ENCODE measurements at regions not wholly inside any gene's neighbourhood (a gene's known extent, or its start where the extent isn't known, plus 50 kb on each side); places are given as distances from the start of the nearest gene placed in this dataset.

DNA sequence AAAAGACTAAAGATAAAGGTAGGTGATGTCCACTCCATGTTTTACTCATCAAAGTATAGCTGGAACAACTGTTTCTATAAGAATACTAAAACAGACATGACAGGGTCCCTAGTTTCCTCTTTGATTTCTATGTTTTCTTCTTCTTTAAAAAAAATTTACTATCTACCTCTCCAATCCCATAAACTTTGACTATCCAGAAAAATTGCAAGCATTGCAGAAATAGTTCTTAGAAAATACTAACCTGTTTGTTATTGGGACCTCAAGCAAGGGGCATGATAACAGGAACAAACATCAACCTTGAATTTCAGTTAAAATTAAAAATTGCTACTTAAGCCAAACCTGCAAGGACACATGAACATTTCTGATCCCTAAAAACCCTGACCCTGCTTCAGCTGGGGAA, 1226.5 kb downstream of the C4orf33 start:
- Histone ChIP-seq H3K4me1 (no peaks in the 10 kb centered on the region), H4K20me1 (no peaks in the 10 kb centered on the region), H3K27me3 (no peaks in the 10 kb centered on the region)

DNA sequence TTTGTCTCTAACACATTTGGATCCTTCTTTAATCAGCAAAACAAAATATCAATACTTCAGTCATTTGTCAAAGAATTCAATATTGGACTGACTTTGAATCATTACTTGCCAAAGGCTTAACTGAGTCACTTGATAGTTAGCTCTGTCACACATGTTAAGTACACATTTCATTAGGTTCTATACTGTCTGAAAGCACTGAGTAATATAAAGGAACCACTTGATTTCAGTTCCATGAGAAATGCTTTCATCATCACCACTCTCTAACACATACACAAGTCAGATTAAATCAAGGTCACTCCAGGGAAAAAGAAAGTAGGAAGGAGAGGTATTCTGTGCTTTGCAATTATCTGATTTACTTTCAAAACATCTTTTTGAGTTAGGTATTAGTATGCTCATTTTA, 1233.1 kb downstream of the C4orf33 start:
- Histone ChIP-seq H3K9me3 (replicated peaks in 1 of 11) (no peaks in the 10 kb centered on the region), H3K27me3 (no peaks in the 10 kb centered on the region), H3K9ac (no peak overlapping the region), H3K4me3 (no peak overlapping the region), H4K20me1 (no peaks in the 10 kb centered on the region), H3K27ac (no peak overlapping the region), H3K4me1 (no peaks in the 10 kb centered on the region), H3K4me2 (no peak overlapping the region), H3K36me3 (no peaks in the 10 kb centered on the region)
- TF ChIP-seq Cebpa-rat (IDR thresholded peaks at IDR 0.05): no peak

More for the DNA sequence above, 1226.5 kb downstream of the C4orf33 start:
- no peaks in the 10 kb centered on the region for H3K36me3 ChIP-seq
- no peak overlapping the region for H3K4me2 ChIP-seq
- no peak overlapping the region for H3K4me3 ChIP-seq
- no peaks in the 10 kb centered on the region for H3K9me3 ChIP-seq (replicated peaks in 1 of 11)
- no peak overlapping the region for H3K9ac ChIP-seq
- H3K27ac ChIP-seq: no peak overlapping the region
- no peak for TF ChIP-seq Cebpa-rat (IDR thresholded peaks at IDR 0.05)

DNA sequence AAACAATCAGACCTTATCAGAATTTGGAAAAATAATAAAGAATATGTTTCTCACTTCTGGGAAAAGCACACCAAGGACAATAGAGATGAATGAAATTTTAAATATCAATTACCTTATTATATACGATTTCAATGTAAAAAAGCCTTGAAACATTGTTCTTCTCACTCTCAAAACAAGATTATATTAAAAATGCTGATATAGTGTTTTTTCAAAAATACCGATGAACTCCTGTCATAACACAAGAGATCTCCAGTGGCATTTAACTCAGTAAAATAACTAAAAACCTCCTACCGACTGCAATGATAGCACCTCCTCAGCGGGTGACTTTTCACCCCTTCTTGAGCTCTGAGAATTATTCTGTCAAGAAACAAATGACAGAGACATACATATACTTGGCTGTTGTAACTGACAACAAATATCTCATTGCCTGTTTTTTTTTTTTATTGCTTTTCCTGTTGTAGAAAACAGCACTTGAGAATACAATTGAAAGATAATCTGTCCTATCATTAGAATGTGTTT, 1237.3 kb downstream of the C4orf33 start:
- Histone ChIP-seq H3K27ac (no peak overlapping the region), H3K27me3 (no peaks in the 10 kb centered on the region), H4K20me1 (no peaks in the 10 kb centered on the region), H3K4me2 (no peak overlapping the region), H3K4me1 (no peaks in the 10 kb centered on the region), H3K9ac (no peak overlapping the region), H3K4me3 (no peak overlapping the region), H3K9me3 (replicated peaks in 1 of 11) (no peaks in the 10 kb centered on the region), H3K36me3 (no peaks in the 10 kb centered on the region)
- TF ChIP-seq Cebpa-rat (IDR thresholded peaks at IDR 0.05): no peak

DNA sequence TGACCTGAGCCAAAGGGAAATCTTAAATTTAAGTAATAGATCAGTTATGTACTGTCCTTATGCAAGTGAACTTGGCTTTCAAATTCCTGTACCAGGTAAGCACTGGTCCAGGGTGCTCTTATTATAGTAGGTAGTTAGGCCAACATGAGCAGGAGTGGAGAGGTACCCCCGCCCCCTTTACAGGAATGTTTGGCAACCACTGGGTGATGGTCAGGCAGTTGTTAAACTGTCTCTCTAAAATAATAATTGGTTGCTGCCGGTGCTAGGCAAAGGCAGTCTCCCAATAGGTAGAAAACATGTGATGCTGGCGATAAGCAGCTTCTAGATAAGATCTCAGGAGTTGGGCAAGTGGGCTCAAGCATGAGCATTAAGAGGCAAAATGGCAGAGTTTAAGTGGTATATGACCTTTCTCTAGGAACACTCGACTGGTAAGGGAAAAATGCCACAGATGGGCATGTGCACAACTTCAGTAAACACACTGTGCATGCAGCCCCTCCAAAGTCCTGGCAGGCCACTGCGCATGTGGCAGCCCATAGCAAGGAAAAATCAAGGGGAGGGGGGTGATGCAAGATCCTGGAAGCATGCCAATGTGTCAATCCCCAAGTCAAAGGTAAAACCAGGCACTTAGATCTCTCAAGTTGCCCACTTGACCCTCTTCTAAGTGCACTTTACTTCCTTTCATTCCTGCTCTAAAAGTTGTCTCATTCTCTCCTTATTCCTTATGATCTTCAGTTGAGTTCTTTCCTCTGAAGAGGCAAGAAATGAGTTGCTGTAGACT, 1239.7 kb downstream of the C4orf33 start:
- Histone ChIP-seq H3K27ac (no peak overlapping the region), H4K20me1 (no peaks in the 10 kb centered on the region), H3K9ac (no peak overlapping the region), H3K4me3 (no peak overlapping the region), H3K36me3 (no peaks in the 10 kb centered on the region), H3K4me2 (no peak overlapping the region), H3K9me3 (replicated peaks in 1 of 11) (no peaks in the 10 kb centered on the region), H3K4me1 (no peaks in the 10 kb centered on the region), H3K27me3 (no peaks in the 10 kb centered on the region)
- no peak for TF ChIP-seq Cebpa-rat (IDR thresholded peaks at IDR 0.05)

DNA sequence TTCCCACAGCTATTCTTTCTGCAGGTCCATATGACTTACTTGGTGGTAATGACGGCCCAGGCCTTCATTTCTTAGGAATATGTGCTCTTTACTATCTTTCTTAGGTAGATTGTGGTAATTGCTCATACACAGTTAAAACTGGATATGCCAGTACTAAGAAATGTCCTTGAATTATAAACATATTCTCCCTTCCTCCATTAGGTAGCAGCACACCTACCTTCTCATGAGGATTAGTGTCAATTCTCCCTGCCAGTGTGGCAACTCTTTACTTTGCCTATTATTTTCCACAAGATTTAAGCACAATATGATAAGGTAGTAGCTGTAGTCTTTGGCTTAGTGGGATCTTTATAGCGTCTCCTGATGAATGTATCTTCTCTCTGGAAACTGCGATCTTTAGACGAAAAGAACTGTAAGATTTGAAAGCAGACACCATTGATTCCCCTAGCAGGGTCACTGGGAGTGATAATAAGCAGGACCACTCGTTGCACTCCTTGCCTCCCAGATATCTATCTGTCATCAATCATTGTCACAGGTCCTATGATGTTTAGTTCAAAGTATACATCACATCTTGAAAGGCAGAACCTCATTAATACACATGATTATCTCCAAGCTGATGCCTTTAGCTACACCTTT, 1240.7 kb downstream of the C4orf33 start:
- H3K36me3 ChIP-seq: no peaks in the 10 kb centered on the region
- H3K4me3 ChIP-seq: no peak overlapping the region
- H3K27me3 ChIP-seq: no peaks in the 10 kb centered on the region
- no peak overlapping the region for H3K9ac ChIP-seq
- no peaks in the 10 kb centered on the region for H3K4me1 ChIP-seq
- no peaks in the 10 kb centered on the region for H4K20me1 ChIP-seq
- TF ChIP-seq Cebpa-rat (IDR thresholded peaks at IDR 0.05): no peak
- H3K9me3 ChIP-seq (replicated peaks in 1 of 11): no peaks in the 10 kb centered on the region
- no peak overlapping the region for H3K4me2 ChIP-seq
- no peak overlapping the region for H3K27ac ChIP-seq

DNA sequence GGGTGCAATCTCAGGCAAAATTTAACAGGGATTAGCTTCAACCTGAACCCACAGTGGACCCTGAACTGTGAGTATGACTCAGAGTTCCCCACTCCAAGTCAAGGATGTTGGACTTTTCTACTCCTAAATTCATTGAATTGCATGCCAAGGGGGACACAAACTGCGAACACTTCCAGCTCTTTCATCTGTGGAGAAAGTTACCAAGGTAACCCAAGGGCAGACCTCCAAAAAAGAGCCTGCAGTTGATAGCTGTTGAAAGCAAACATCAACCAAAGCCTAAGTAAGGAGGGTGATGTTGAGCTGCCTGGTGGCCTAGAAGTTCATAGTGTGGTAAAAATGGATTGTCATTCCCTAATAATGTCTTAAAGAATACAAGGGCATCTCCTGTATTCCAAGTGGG, 1242.9 kb downstream of the C4orf33 start:
- H3K4me1 ChIP-seq: no peaks in the 10 kb centered on the region
- no peaks in the 10 kb centered on the region for H3K27me3 ChIP-seq
- H3K9ac ChIP-seq: no peak overlapping the region
- no peak overlapping the region for H3K27ac ChIP-seq
- TF ChIP-seq Cebpa-rat (IDR thresholded peaks at IDR 0.05): no peak
- no peak overlapping the region for H3K4me2 ChIP-seq
- no peaks in the 10 kb centered on the region for H4K20me1 ChIP-seq
- no peaks in the 10 kb centered on the region for H3K9me3 ChIP-seq (replicated peaks in 1 of 11)
- no peaks in the 10 kb centered on the region for H3K36me3 ChIP-seq
- no peak overlapping the region for H3K4me3 ChIP-seq

DNA sequence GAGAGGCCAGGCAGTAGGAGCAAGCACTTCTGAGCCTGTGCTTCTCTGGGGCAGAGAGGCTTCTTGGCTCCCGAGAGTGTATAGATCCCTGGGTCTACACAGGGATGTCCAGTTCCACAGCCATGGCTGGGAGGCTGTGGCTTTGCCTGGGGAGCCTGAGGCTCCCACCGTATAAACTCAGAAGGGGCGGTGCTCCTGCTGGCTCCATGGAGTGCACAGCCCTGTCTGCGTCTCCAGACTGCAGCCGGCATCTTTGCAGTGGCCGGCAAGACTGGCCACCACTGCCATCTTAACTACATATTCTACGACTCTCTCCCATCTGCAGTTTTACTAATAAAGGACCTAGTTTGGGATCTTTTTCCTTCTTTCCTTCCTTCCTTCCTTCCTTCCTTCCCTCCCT, 1253.8 kb downstream of the C4orf33 start:
- Histone ChIP-seq H3K4me2 (no peak overlapping the region), H4K20me1 (no peaks in the 10 kb centered on the region), H3K27ac (no peak overlapping the region), H3K36me3 (no peaks in the 10 kb centered on the region), H3K27me3 (no peaks in the 10 kb centered on the region), H3K9me3 (replicated peaks in 1 of 11) (no peaks in the 10 kb centered on the region), H3K9ac (no peak overlapping the region), H3K4me1 (peaks cover 0 to 7% (median 0%) of the 10 kb centered on the region in 10 experiments; a peak in 3 of 20 replicates), H3K4me3 (no peak overlapping the region)
- TF ChIP-seq Cebpa-rat (IDR thresholded peaks at IDR 0.05): no peak

DNA sequence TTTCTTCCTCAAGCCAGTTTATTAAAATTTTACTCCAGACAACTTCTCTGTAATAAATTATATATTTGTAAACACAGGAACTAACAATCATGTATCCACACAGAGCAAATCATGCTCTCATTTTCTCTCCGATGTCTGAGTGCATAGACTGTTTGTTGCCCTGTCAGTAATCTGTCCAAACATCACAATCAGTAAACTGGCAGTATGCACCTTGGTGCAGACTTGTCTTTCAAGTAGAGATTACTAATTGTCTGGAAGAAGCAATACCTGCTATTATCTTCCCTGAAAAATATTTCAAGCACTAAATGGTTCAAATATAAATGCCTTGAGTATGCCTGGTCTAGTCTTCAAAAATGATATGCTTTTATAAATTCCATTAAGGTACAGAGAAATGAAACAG, 1260.9 kb downstream of the C4orf33 start:
- Histone ChIP-seq H3K36me3 (no peaks in the 10 kb centered on the region), H3K27ac (no peak overlapping the region), H3K4me2 (no peak overlapping the region), H3K4me1 (no peaks in the 10 kb centered on the region), H3K4me3 (no peak overlapping the region), H3K27me3 (no peaks in the 10 kb centered on the region), H3K9ac (no peak overlapping the region), H4K20me1 (no peaks in the 10 kb centered on the region), H3K9me3 (replicated peaks in 1 of 11) (no peaks in the 10 kb centered on the region)
- TF ChIP-seq Cebpa-rat (IDR thresholded peaks at IDR 0.05): no peak

DNA sequence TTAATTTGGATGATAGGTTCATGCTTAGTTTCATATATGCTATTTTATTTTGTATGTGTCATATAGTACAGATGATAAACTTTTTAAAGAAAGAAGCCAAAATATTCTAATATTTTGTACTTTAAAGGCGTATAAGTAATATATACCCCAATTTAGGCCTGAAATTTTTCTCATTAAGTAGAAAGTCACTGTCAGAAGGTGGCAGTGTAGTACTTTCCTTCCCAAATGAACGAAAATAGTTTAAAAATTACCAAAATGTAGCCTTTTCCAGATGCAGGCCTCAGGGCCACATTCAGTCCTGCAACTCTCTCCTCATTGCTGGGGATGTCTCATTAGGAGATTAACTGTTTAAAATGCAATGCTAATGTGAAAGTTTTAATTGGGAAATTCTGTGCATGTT, 1263.6 kb downstream of the C4orf33 start:
- no peak for TF ChIP-seq Cebpa-rat (IDR thresholded peaks at IDR 0.05)
- Histone ChIP-seq H3K36me3 (no peaks in the 10 kb centered on the region), H3K9me3 (replicated peaks in 1 of 11) (no peaks in the 10 kb centered on the region), H3K4me1 (no peaks in the 10 kb centered on the region), H3K4me2 (no peak overlapping the region), H3K27ac (no peak overlapping the region), H3K9ac (no peak overlapping the region), H4K20me1 (no peaks in the 10 kb centered on the region), H3K27me3 (no peaks in the 10 kb centered on the region), H3K4me3 (no peak overlapping the region)

DNA sequence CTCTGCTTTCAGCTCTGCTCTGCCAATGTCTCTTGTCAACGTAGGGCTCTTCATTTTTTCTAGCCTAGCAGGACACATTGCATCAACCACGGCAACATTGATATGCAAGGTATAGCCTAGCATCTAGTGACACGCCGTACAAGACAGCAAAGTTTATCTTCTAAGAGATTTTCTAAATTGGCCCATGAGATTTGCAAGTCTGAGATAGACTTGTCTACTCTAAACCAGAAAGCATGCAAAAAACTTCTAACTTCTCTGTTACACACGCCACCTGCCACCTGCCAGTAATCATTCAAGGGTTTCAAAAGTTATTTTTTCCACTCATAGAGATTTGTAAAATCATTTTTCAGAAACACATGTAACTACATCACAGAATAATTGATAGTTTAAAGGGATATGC, 1265.7 kb downstream of the C4orf33 start:
- TF ChIP-seq Cebpa-rat (IDR thresholded peaks at IDR 0.05): no peak
- H4K20me1 ChIP-seq: no peaks in the 10 kb centered on the region
- H3K4me2 ChIP-seq: no peak overlapping the region
- no peak overlapping the region for H3K4me3 ChIP-seq
- peaks cover 0 to 4% (median 0%) of the 10 kb centered on the region in 10 experiments; a peak in 1 of 20 replicates for H3K4me1 ChIP-seq
- H3K27ac ChIP-seq: no peak overlapping the region
- H3K9me3 ChIP-seq (replicated peaks in 1 of 11): no peaks in the 10 kb centered on the region
- H3K27me3 ChIP-seq: no peaks in the 10 kb centered on the region
- no peaks in the 10 kb centered on the region for H3K36me3 ChIP-seq
- H3K9ac ChIP-seq: no peak overlapping the region

Data from BLaER1 treated with 17β-estradiol and CSF1 and Interleukin-3, amounts not matched to agents 10 nM and 100 nM (cell line).